DND-41 (cell line): ENCODE measurements at regions not wholly inside any gene's neighbourhood (a gene's known extent, or its start where the extent isn't known, plus 50 kb on each side); places are given as distances from the start of the nearest gene placed in this dataset.

Source experiments
- ATAC-seq: fragments of 200-7000 bp; cut with Tn5 transposase; 3 replicates; pipeline ENCODE4 v1.9.1; 2021; ENCODE audit warnings: low read depth; ENCODE audit not compliant: insufficient read depth
- DNase-seq: peaks from one replicate; pipeline ENCODE4 v3.0.0-alpha.2; 2020
- H2AFZ ChIP-seq: 2 replicates; pipeline ENCODE4 v1.6.0; 2012; ENCODE audit warnings: low read depth, low read length
- H3K27ac ChIP-seq: 2 replicates; pipeline ENCODE4 v1.5.1; 2012; ENCODE audit warnings: low read length, inconsistent platforms
- H3K27me3 ChIP-seq: fragments of 200-600 bp; sonication (generic); 2 replicates; pipeline ENCODE4 v1.6.0; 2012; ENCODE audit warnings: low read length, mild to moderate bottlenecking, inconsistent platforms; ENCODE audit not compliant: insufficient read depth, poor library complexity
- H3K36me3 ChIP-seq: 2 replicates; pipeline ENCODE4 v1.5.1; 2012; ENCODE audit warnings: low read length, inconsistent platforms; ENCODE audit not compliant: insufficient read depth
- H3K4me1 ChIP-seq: 2 replicates; pipeline ENCODE4 v1.5.1; 2012; ENCODE audit warnings: mild to moderate bottlenecking, low read length; ENCODE audit not compliant: insufficient read depth
- H3K4me2 ChIP-seq: 2 replicates; pipeline ENCODE4 v1.6.0; 2012; ENCODE audit warnings: mild to moderate bottlenecking, moderate library complexity, low read length, inconsistent platforms; ENCODE audit not compliant: insufficient read depth
- H3K4me3 ChIP-seq, 2 experiments: fragments of 200-600 bp in 1 of 2; shearing (Covaris generic) in 1 of 2; 2 replicates each; pipeline ENCODE4 v1.5.1; 2012 to 2016; ENCODE audit warnings: inconsistent platforms in 2 of 2, low read length in 2 of 2, mild to moderate bottlenecking in 2 of 2, low read depth in 1 of 2, moderate library complexity in 1 of 2
- H3K79me2 ChIP-seq: 2 replicates; pipeline ENCODE4 v1.6.0; 2012; ENCODE audit warnings: low read length, inconsistent platforms; ENCODE audit not compliant: insufficient read depth
- H3K9ac ChIP-seq: 2 replicates; pipeline ENCODE4 v1.6.0; 2012; ENCODE audit warnings: low read depth, mild to moderate bottlenecking, inconsistent platforms, low read length, moderate library complexity
- H3K9me3 ChIP-seq: 2 replicates; pipeline ENCODE4 v1.5.1; 2012; ENCODE audit warnings: low read length, moderate library complexity, mild to moderate bottlenecking, inconsistent platforms; ENCODE audit not compliant: insufficient read depth, severe bottlenecking
- H4K20me1 ChIP-seq: 2 replicates; pipeline ENCODE4 v1.6.0; 2012; ENCODE audit warnings: low read length; ENCODE audit not compliant: insufficient read depth
- EZH2 ChIP-seq: IDR thresholded peaks from 3 replicates; pipeline ENCODE4 v1.6.1; 2012; ENCODE audit warnings: borderline replicate concordance, low read depth, mild to moderate bottlenecking, moderate library complexity, low read length, inconsistent platforms; ENCODE audit not compliant: severe bottlenecking
- TF ChIP-seq, protein P1 (sequence below): IDR thresholded peaks from 2 replicates; pipeline ENCODE4 v1.5.1; 2012; ENCODE audit warnings: borderline replicate concordance, low read length, moderate library complexity, mild to moderate bottlenecking; ENCODE audit not compliant: poor library complexity, severe bottlenecking; ENCODE audit errors: extremely low read depth

DNA sequence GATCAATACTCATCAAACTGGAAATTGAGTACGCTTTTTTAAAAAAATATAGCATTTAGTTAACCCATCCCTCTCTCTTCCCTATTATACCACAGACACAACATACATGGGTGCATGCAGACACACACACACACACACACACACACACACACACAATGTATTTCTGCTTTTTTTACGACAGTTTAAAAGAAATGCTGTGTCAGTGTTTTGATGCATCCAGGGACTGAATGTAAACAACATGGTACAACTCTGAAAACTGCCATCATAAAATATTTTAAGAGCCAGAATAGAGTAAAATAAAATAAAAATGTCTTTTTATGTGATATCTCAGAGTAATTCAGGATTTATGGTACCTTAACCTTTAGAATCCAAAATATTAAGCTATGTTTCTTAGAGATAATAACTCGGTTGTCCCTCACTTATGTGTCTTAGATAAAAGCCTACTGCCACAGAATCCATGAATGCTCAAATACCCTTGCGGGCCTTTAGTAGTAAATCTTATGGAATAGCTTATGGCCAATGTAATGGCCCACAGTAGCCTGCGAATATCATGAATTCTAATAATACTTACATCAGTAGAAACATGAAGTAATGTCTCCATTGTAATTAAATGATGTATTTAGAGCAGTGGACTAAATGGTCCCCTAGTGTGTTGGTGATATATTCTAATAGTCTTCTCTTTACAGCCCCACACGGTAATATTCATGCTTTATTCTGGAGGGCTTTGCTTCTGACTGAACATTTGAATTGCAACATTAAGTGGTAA, 251.6 kb upstream of the FIGN start:
- Histone ChIP-seq H3K36me3 (no peaks in the 10 kb centered on the region), H2AFZ (no peak overlapping the region), H3K27ac (no peak overlapping the region), H3K4me3 (no peak overlapping the region), H3K9me3 (no peaks in the 10 kb centered on the region), H3K4me2 (no peak overlapping the region), H3K27me3 (no peaks in the 10 kb centered on the region), H3K9ac (no peak overlapping the region), H4K20me1 (no peaks in the 10 kb centered on the region), H3K79me2 (no peaks in the 10 kb centered on the region), H3K4me1 (no peaks in the 10 kb centered on the region)
- TF ChIP-seq EZH2: no peak
- TF ChIP-seq, protein P1, sequence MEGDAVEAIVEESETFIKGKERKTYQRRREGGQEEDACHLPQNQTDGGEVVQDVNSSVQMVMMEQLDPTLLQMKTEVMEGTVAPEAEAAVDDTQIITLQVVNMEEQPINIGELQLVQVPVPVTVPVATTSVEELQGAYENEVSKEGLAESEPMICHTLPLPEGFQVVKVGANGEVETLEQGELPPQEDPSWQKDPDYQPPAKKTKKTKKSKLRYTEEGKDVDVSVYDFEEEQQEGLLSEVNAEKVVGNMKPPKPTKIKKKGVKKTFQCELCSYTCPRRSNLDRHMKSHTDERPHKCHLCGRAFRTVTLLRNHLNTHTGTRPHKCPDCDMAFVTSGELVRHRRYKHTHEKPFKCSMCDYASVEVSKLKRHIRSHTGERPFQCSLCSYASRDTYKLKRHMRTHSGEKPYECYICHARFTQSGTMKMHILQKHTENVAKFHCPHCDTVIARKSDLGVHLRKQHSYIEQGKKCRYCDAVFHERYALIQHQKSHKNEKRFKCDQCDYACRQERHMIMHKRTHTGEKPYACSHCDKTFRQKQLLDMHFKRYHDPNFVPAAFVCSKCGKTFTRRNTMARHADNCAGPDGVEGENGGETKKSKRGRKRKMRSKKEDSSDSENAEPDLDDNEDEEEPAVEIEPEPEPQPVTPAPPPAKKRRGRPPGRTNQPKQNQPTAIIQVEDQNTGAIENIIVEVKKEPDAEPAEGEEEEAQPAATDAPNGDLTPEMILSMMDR: no peak
- ATAC-seq: no peak
- DNase-seq: no peak

DNA sequence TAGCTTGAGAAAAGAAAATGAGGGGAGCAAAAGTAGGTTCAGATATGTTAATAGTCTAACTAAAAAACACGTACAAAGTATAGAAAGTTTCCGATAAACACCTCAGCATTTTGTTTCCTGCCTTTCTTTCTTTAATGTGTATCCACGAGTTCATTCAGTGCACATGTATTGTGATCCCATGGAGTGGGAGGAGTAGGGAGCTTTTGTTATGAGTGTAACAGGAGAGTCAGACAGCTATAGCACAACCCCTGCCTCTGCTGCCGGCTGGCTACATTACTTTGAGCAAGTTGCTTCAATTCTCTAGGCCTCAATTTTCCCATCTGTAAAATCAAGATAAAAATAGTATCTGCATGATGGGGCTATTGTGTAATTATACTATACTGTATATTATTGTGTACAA, 249.2 kb upstream of the FIGN start:
- H3K9me3 ChIP-seq: no peaks in the 10 kb centered on the region
- no peak overlapping the region for H3K27ac ChIP-seq
- no peaks in the 10 kb centered on the region for H3K4me1 ChIP-seq
- no peak overlapping the region for H3K4me3 ChIP-seq
- no peaks in the 10 kb centered on the region for H3K79me2 ChIP-seq
- H4K20me1 ChIP-seq: no peaks in the 10 kb centered on the region
- no peaks in the 10 kb centered on the region for H3K36me3 ChIP-seq
- no peak overlapping the region for H3K4me2 ChIP-seq
- DNase-seq (no peak), ATAC-seq (no peak)
- H3K9ac ChIP-seq: no peak overlapping the region
- TF ChIP-seq, protein P1: no peak
- TF ChIP-seq EZH2: no peak
- no peaks in the 10 kb centered on the region for H3K27me3 ChIP-seq
- H2AFZ ChIP-seq: no peak overlapping the region

DNA sequence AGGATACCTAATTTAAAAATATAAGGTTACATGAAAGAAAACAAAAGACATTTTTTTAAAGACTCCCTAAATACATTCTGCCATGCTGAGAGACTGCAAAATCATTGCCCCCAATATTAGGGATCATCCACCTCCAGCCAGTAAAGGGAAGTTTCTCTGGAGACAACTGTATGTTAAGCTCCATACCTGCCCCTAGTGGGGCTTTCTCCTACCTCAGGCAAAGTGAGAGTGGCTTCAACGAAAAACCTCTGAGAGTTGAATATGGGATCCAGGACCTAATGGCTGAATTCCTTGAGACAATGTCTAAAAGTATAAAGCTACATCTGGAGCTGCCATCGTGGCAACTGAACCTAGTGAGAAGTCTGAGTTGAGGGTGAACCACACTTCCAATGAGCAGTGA, 248.1 kb upstream of the FIGN start:
- DNase-seq (no peak), ATAC-seq (no peak)
- no peaks in the 10 kb centered on the region for H3K27me3 ChIP-seq
- H3K79me2 ChIP-seq: no peaks in the 10 kb centered on the region
- H3K9ac ChIP-seq: no peak overlapping the region
- H3K9me3 ChIP-seq: no peaks in the 10 kb centered on the region
- H3K4me3 ChIP-seq: no peak overlapping the region
- H3K27ac ChIP-seq: no peak overlapping the region
- no peak overlapping the region for H3K4me2 ChIP-seq
- TF ChIP-seq, protein P1: no peak
- no peak for TF ChIP-seq EZH2
- no peaks in the 10 kb centered on the region for H3K36me3 ChIP-seq
- no peak overlapping the region for H2AFZ ChIP-seq
- H4K20me1 ChIP-seq: no peaks in the 10 kb centered on the region
- H3K4me1 ChIP-seq: no peaks in the 10 kb centered on the region
